IMR-90 (cell line): ENCODE measurements at regions not wholly inside any gene's neighbourhood (a gene's known extent, or its start where the extent isn't known, plus 50 kb on each side); places are given as distances from the start of the nearest gene placed in this dataset.

Experiments used
- ATAC-seq: fragments of 200-7000 bp; cut with Tn5 transposase; 2 replicates; pipeline ENCODE4 v1.9.1; 2020; ENCODE audit warnings: low read depth, mild to moderate bottlenecking, moderate library complexity
- BruUV-seq: library from RNA; stranded (reverse); fragments of 400-500 nt; replicated peaks from 2 replicates; lab custom pipeline; 2021; lab: Mats Ljungman, UMichigan
- CTCF ChIA-PET: fragments of 300-600 bp; formaldehyde crosslinking; extraction: SDS; loops from one replicate; lab custom pipeline; 2021; ENCODE audit warnings: antibody characterized with exemption; lab: Yijun Ruan, JAX
- POLR2A ChIA-PET: fragments of 300-600 bp; sonication (Branson Sonifier 250); formaldehyde crosslinking; loops from one replicate; lab custom pipeline; 2022; ENCODE audit warnings: antibody characterized with exemption; ENCODE audit not compliant: unreplicated experiment; lab: Charles Lee
- DNase-seq: peaks from one replicate; pipeline ENCODE4 v3.0.0; 2013
- H2AFZ ChIP-seq: replicated peaks from 2 replicates; pipeline ENCODE3; 2013; ENCODE audit warnings: low read length, mild to moderate bottlenecking; ENCODE audit not compliant: poor library complexity
- H2AK5ac ChIP-seq: 2 replicates; pipeline ENCODE4 v1.6.1; 2013; ENCODE audit warnings: low read depth, low read length, inconsistent platforms
- H2AK9ac ChIP-seq: replicated peaks from 2 replicates; pipeline ENCODE3; 2013; ENCODE audit warnings: mild to moderate bottlenecking, low read depth, low read length, moderate library complexity; ENCODE audit not compliant: poor library complexity
- H2BK120ac ChIP-seq: 2 replicates; pipeline ENCODE4 v1.6.1; 2013; ENCODE audit warnings: low read depth, low read length, inconsistent platforms
- H2BK15ac ChIP-seq: 3 replicates; pipeline ENCODE4 v1.6.1; 2013; ENCODE audit warnings: low read depth, low read length, inconsistent platforms
- H2BK20ac ChIP-seq: 2 replicates; pipeline ENCODE4 v1.6.1; 2013; ENCODE audit warnings: low read depth, mild to moderate bottlenecking, inconsistent platforms, low read length, moderate library complexity
- H2BK5ac ChIP-seq: 2 replicates; pipeline ENCODE4 v1.6.1; 2013; ENCODE audit warnings: mild to moderate bottlenecking, low read depth, low read length, inconsistent platforms; ENCODE audit not compliant: poor library complexity, severe bottlenecking
- H3K14ac ChIP-seq: replicated peaks from 2 replicates; pipeline ENCODE4 v1.6.1; 2013; ENCODE audit warnings: low read depth, low read length, inconsistent platforms
- H3K18ac ChIP-seq: 2 replicates; pipeline ENCODE4 v1.6.1; 2013; ENCODE audit warnings: low read depth, low read length, control low read depth
- H3K23ac ChIP-seq: 2 replicates; pipeline ENCODE4 v1.6.1; 2013; ENCODE audit warnings: low read depth, low read length, inconsistent platforms
- H3K27ac ChIP-seq: 2 replicates; pipeline ENCODE4 v1.5.1; 2013; ENCODE audit warnings: mild to moderate bottlenecking, control low read depth, low read length; ENCODE audit not compliant: insufficient read depth
- H3K27me3 ChIP-seq: 2 replicates; pipeline ENCODE4 v1.6.1; 2013; ENCODE audit warnings: low read length; ENCODE audit not compliant: control insufficient read depth, insufficient read depth
- H3K36me3 ChIP-seq: 2 replicates; pipeline ENCODE4 v1.6.1; 2013; ENCODE audit warnings: low read length, mixed read lengths; ENCODE audit not compliant: control insufficient read depth, insufficient read depth
- H3K4ac ChIP-seq: 2 replicates; pipeline ENCODE4 v1.6.1; 2013; ENCODE audit warnings: low read depth, low read length, inconsistent platforms
- H3K4me1 ChIP-seq: 2 replicates; pipeline ENCODE4 v1.6.1; 2013; ENCODE audit warnings: low read length, mixed read lengths; ENCODE audit not compliant: control insufficient read depth, insufficient read depth
- H3K4me2 ChIP-seq: 2 replicates; pipeline ENCODE4 v1.6.1; 2013; ENCODE audit warnings: low read depth, mild to moderate bottlenecking, control low read depth, low read length, moderate library complexity
- H3K4me3 ChIP-seq: 2 replicates; pipeline ENCODE4 v1.5.1; 2013; ENCODE audit warnings: low read depth, mild to moderate bottlenecking, control low read depth, low read length, moderate library complexity; ENCODE audit not compliant: insufficient read depth
- H3K56ac ChIP-seq: 2 replicates; pipeline ENCODE4 v1.6.1; 2013; ENCODE audit warnings: low read length, inconsistent platforms; ENCODE audit not compliant: insufficient read depth; ENCODE audit errors: extremely low read depth
- H3K79me1 ChIP-seq, 2 experiments: 2 replicates each; pipeline ENCODE4 v1.6.1; 2013; ENCODE audit warnings: low read length in 2 of 2, inconsistent platforms in 1 of 2, low read depth in 1 of 2
- H3K9ac ChIP-seq: 2 replicates; pipeline ENCODE4 v1.6.1; 2013; ENCODE audit warnings: low read depth, low read length, control low read depth
- H3K9me1 ChIP-seq: 2 replicates; pipeline ENCODE4 v1.6.1; 2013; ENCODE audit warnings: low read length, inconsistent platforms; ENCODE audit not compliant: insufficient read depth
- H3K9me3 ChIP-seq: 2 replicates; pipeline ENCODE4 v1.6.1; 2013; ENCODE audit warnings: low read length; ENCODE audit not compliant: control insufficient read depth, insufficient read depth
- H4K20me1 ChIP-seq: 2 replicates; pipeline ENCODE4 v1.6.1; 2013; ENCODE audit warnings: low read length, inconsistent platforms; ENCODE audit not compliant: insufficient read depth
- H4K5ac ChIP-seq: 2 replicates; pipeline ENCODE4 v1.6.1; 2013; ENCODE audit warnings: mild to moderate bottlenecking, low read depth, low read length, control low read depth
- H4K8ac ChIP-seq, 2 experiments: 2 replicates each; pipeline ENCODE4 v1.6.1; 2013; ENCODE audit warnings: low read depth in 2 of 2, low read length in 2 of 2, control low read depth in 1 of 2, inconsistent platforms in 1 of 2
- H4K91ac ChIP-seq: 2 replicates; pipeline ENCODE4 v1.6.1; 2013; ENCODE audit warnings: low read depth, low read length, inconsistent platforms; ENCODE audit not compliant: insufficient read depth
- BHLHE40 ChIP-seq: fragments of 150-350 bp; IDR thresholded peaks from 2 replicates; pipeline ENCODE4 v1.6.1; 2016; ENCODE audit warnings: mild to moderate bottlenecking, low read depth, low read length
- CEBPB ChIP-seq: IDR thresholded peaks from 2 replicates; pipeline ENCODE4 v1.6.1; 2012; ENCODE audit warnings: low read depth, low read length, improper control_type of control experiment
- CHD1 ChIP-seq: IDR thresholded peaks from 2 replicates; pipeline ENCODE4 v1.6.1; 2012; ENCODE audit warnings: low read depth, low read length, improper control_type of control experiment
- CTCF ChIP-seq: conservative IDR thresholded peaks from 2 replicates; pipeline ENCODE4 v1.5.1; 2012; ENCODE audit warnings: mild to moderate bottlenecking, low read depth, low read length, improper control_type of control experiment
- MAFK ChIP-seq: IDR thresholded peaks from 2 replicates; pipeline ENCODE4 v1.6.1; 2012; ENCODE audit warnings: low read depth, low read length, improper control_type of control experiment
- MXI1 ChIP-seq: IDR thresholded peaks from 2 replicates; pipeline ENCODE4 v1.6.1; 2012; ENCODE audit warnings: low read depth, mild to moderate bottlenecking, low read length, moderate library complexity, borderline replicate concordance
- NFE2L2 ChIP-seq: fragments of 150-350 bp; IDR thresholded peaks from 2 replicates; pipeline ENCODE4 v1.6.1; 2016; ENCODE audit warnings: low read depth, mild to moderate bottlenecking, low read length
- POLR2A ChIP-seq: IDR thresholded peaks from 2 replicates; pipeline ENCODE4 v1.6.1; 2012; ENCODE audit warnings: mild to moderate bottlenecking, low read depth, low read length
- RCOR1 ChIP-seq: IDR thresholded peaks from 2 replicates; pipeline ENCODE4 v1.6.1; 2012; ENCODE audit warnings: mild to moderate bottlenecking, low read length, improper control_type of control experiment; ENCODE audit not compliant: insufficient replicate concordance
- WGBS, 2 experiments: methylation state at CpG; one replicate each; pipeline versions ENCODE4 v1.1.5 to v1.1.7; 2013; ENCODE audit warnings: missing lambda C conversion rate in 2 of 2; ENCODE audit not compliant: insufficient read length in 1 of 2; ENCODE audit errors: extremely low coverage in 2 of 2; 5-methylcytosine and 5-hydroxymethylcytosine counted together
- dilution Hi-C: fragments of 300-500 bp; cut with HindIII; formaldehyde crosslinking; loops from one replicate; pipeline ENCODE4 v1.14.3; 2018; ENCODE audit warnings: low sequenced_read_pairs; ENCODE audit not compliant: unreplicated experiment
- in situ Hi-C: fragments of 300-500 bp; cut with MboI; formaldehyde crosslinking; loops from 3 replicates; pipeline ENCODE4 v1.14.3; 2019; ENCODE audit warnings: low sequenced_read_pairs, inconsistent platforms, mixed read lengths
- intact Hi-C: fragments of 100-400 bp; cut with micrococcal nuclease; formaldehyde crosslinking; loops from 2 replicates; pipeline ENCODE4 v1.10.0; 2022

- CTCF ChIA-PET: interaction anchor here (1.6 kb wide), 1 partner anchor 14 kb away, joined by 3 read pairs; no protein-coding TSS in a partner anchor
- no peak overlapping the region for H4K5ac ChIP-seq
- H3K4me2 ChIP-seq: no peak overlapping the region
- H3K79me1 ChIP-seq: no peaks in the 10 kb centered on the region
- H3K14ac ChIP-seq: no peak overlapping the region
- no peak overlapping the region for H2AK9ac ChIP-seq
- H4K20me1 ChIP-seq: no peaks in the 10 kb centered on the region
- H2AFZ ChIP-seq: peak overlapping the region; percentile 62
- H3K4me1 ChIP-seq: no peaks in the 10 kb centered on the region
- H3K23ac ChIP-seq: no peak overlapping the region
- H3K4me3 ChIP-seq: no peak overlapping the region
- DNase-seq (no peak), ATAC-seq (no peak)
- H2BK5ac ChIP-seq: no peak overlapping the region
- WGBS, 2 experiments: 55% methylated on average over 2 of the region's 12 CpGs; no CpG with 5 or more reads in 1 of the 2 experiments
- intact Hi-C loops: no loop called here
- no peaks in the 10 kb centered on the region for H3K9me1 ChIP-seq
- H2BK20ac ChIP-seq: no peak overlapping the region
- no peak overlapping the region for H3K27ac ChIP-seq
- H2BK15ac ChIP-seq: no peak overlapping the region
- dilution Hi-C loops: no loop called here
- no peak overlapping the region for H2AK5ac ChIP-seq
- H3K36me3 ChIP-seq: no peaks in the 10 kb centered on the region
- H3K27me3 ChIP-seq: peaks cover 8% of the 10 kb centered on the region; the same call in 1 of the 2 replicates
- no peak overlapping the region for H2BK120ac ChIP-seq
- H3K9ac ChIP-seq: no peak overlapping the region
- in situ Hi-C loops: no loop called here
- H3K9me3 ChIP-seq: no peaks in the 10 kb centered on the region
- no peak overlapping the region for H4K8ac ChIP-seq
- H3K18ac ChIP-seq: no peak overlapping the region
- H3K56ac ChIP-seq: no peak overlapping the region
- BruUV-seq: no TSS peak
- H3K4ac ChIP-seq: no peak overlapping the region
- H4K91ac ChIP-seq: no peak overlapping the region
- POLR2A ChIA-PET: no interaction called here
- TF ChIP-seq CEBPB: no peak
- no peak for TF ChIP-seq MXI1
- TF ChIP-seq NFE2L2: no peak
- TF ChIP-seq MAFK: no peak
- TF ChIP-seq BHLHE40: no peak
- no peak for TF ChIP-seq CTCF
- TF ChIP-seq RCOR1: no peak
- TF ChIP-seq POLR2A: no peak
- TF ChIP-seq CHD1: no peak
Measured at GRCh38 chr5:154534457-154535050, 56.5 kb upstream of the HAND1 start.
